HG03558 (cell line): ENCODE measurements at regions not wholly inside any gene's neighbourhood (a gene's known extent, or its start where the extent isn't known, plus 50 kb on each side); places are given as distances from the start of the nearest gene placed in this dataset.

Experiments
- ATAC-seq: cut with Tn5 transposase; IDR thresholded peaks from one replicate; pipeline ENCODE4 v1.9.1; 2021; ENCODE audit warnings: moderate number of reproducible peaks; ENCODE audit not compliant: unreplicated experiment; ENCODE audit errors: extremely low read depth

DNA sequence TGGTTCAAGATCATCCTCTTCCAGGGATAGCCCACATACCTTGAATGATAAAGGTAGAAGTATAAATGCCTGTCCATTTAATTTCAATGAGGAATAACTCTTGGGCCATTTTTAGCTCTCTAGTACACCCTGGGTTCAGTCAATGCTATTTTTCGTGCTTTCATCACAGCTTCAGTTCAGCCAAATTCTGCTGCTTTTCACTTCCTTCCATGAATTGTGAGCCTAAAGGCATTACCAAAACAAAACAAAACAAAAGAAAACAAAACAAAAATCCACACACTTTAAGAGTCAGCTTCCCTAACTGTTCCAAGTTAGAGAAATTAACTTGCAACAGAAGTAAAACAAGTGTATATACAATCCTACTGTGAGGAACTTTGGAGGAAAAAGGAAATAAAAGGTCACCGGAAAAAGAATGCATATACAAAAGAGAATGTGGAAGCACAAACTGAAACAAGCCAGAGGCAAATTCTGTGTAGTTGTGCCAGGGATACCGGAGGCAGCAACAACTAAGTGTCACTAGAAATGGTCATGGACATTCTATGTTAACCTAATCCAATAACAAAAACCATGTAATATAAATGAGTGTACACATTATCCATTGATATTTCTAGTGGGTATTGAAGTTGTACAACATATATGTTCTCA lies 423.1 kb downstream of the KCTD8 start:
- ATAC-seq, result no peak

DNA sequence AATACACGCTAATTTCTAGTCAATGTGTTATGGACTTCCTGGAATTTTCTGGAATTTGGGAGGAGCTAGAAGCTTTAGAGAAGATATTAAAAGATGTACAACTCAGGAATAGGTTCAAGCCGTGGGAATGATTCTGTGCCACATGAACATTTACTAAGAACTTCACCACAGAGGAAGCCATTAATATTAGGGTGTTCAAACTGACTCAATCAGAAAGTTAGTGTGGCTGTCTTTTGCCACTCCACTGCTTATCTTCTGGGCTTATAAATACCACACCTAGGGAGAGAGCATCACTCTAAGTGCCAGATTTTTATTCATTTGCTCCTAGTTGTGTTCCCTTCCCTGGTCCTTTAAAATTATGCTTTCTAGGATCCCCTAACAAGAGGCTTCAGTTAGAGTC lies 409.8 kb downstream of the KCTD8 start:
- ATAC-seq, result no peak

DNA sequence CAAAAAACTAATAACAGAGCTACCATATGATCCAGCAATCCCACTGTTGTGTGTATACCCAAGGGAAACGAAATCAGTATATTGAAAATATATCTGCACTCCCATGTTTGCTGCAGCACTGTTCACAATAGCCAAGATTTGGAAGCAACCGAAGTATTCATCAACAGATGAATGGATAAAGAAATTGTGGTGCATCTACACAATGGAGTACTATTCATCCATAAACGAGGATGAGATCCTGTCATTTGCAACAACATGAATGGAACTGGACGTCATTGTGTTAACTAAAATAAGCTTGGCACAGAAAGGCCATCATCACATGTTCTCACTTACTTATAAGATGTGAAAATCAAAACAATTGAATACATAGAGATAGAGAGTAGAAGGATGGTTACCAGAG lies 402.1 kb downstream of the KCTD8 start:
- no peak for ATAC-seq

DNA sequence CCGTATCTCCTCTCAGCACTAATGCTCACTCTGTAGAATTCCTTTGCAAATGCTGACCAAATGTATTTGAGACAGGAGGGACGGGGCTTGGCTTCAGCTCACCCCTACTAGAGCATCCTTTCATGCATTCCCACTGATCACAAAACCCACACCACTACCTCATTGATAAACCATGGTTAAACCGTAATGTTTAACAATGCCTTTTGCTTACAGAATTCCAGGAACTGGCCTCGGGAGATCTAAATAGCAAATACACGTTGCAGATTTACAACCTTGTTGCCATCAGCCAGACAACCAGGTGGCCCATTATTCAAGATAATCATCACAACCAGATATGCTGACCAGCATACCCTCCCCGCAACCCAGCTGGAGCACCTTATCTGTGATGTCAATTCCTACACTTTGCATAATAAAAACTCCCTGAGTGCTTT lies 391.9 kb downstream of the KCTD8 start:
- ATAC-seq, result no peak

DNA sequence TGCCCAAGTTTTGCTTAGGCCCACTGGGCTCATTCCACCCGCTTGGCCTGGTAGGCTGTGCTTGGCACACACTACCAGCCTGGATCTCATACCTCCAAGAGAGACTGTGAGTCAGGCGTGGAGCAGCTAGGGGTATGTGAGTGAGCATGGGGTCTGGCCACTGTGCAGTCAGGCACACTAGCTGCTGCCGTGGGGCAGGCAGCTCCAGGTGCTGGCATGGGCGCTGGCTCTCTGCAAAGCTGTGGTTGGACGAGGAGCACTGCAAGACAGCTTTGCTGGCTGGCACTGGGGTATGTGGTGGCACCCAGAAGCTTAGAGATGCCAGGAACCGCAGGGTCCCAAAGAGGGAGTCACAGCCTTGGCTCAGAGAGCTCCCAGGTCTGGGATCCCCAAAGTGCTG lies 377.8 kb downstream of the KCTD8 start:
- no peak for ATAC-seq

DNA sequence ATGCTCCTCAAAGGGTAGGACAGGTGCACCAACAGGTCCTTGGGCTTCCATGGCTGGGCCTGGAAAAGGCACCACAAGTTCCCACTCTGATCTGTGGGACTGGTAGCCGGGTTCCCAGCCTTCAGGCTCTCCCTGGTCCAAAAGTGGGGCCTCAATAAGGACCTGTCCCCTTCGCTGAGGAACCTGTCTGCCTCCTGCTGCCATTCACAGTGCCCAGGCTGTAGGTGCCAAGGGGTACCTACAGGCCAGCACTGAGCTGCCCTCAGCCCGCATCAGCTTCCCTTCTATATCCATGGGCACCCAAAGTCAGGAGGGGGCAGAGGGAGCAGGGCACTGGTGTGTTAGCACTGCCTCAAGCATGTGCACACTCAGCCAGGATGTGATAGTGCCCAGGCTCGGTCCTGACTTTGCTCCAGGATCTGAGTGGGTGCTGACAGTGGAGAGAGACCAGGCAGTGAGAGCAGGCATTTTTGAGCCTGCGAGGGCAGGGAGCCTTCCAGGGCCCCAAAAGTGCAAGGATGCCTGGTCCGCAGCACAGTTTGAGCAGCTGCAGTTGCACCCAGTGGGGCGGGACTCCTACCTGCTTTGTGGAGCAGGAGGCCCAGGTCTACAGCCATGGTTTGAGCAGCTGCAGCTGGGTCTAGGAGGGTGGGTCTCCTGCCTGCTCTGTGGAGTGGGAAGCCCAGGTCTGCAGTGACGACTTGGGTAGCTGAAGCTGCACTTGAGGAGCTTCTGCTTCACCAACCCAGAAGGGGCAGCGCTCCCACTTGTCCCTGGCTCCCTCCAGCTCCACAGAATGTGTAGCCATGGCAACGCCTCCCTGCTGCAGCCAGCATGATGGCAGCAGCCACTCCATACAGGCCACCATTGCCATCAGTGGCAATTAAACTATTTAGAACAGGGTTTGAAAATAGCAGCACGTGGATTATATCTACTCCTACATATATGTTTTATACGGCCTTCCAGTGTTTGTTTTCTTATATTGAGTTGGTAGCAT lies 376.4 kb downstream of the KCTD8 start:
- ATAC-seq, result no peak

DNA sequence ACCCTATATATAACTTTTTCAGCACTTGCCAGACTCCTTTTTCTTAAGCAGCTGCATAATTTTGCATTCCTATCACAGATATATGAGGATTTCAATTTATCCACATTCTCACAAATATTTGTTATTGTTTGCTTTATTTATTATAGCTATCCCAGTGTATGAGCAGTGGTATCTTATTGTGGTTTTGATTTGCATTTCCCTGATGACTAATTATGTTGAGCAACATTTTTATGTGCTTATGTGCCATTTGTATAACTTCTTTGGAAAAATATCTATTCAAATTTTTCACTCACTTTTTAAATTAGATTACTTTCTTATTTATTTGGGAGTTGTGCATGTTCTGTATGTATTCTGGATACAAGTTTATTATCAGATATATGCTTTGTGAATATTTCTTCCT lies 361.9 kb downstream of the KCTD8 start:
- ATAC-seq, result no peak

DNA sequence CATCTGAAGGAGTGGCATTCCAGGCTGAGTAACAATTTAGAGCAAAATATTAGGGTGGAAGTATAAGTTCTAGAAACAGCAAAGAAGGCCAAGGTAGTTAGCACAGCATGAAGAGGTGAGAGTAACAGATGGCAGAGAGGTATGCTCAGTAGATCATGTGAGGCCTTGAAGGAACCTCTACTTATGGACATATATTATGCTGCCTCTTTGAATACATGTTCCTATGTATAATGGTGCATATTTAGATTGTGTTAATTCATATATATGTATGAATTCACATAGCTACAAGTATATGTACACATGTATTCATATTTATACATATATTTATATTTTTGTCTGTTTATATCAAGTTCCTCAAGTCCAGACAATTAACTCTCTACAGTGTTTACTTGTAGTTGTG lies 355.2 kb downstream of the KCTD8 start:
- no peak for ATAC-seq

DNA sequence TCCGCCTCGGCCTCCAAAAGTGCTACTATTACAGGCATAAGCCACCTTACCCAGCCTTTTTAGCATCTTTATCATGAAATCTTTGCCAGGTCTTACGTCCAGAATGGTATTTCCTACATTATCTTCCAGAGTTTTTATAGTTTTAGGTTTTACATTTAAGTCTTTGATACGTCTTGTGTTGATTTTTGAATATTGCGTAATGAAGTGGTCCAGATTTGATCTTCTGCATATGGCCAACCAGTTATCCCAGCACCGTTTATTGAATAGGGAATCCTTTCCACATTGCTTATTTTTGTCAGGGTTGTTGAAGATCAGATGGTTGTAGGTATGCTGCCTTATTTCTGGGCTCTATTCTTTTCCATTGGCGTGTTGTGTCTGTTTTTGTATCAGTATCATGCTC lies 349.6 kb downstream of the KCTD8 start:
- ATAC-seq, result no peak

DNA sequence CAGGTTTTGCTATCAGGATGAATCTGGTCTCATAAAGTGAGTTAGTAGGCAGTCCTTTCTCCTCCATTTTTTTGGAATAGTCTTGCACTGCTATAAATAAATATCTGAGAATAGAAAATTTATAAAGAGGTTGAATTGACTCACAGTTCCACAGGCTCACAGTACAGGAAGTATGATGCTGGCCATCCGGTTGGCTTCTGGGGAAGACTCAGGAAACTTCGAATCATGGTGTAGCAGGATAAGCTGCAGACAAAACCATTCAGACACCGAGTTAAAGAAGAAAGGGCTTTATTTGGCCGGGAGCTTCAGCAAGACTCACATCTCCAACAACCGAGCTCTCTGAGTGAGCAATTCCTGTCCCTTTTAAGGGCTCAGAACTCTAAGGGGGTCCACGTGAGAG lies 348.2 kb downstream of the KCTD8 start:
- ATAC-seq, result no peak

DNA sequence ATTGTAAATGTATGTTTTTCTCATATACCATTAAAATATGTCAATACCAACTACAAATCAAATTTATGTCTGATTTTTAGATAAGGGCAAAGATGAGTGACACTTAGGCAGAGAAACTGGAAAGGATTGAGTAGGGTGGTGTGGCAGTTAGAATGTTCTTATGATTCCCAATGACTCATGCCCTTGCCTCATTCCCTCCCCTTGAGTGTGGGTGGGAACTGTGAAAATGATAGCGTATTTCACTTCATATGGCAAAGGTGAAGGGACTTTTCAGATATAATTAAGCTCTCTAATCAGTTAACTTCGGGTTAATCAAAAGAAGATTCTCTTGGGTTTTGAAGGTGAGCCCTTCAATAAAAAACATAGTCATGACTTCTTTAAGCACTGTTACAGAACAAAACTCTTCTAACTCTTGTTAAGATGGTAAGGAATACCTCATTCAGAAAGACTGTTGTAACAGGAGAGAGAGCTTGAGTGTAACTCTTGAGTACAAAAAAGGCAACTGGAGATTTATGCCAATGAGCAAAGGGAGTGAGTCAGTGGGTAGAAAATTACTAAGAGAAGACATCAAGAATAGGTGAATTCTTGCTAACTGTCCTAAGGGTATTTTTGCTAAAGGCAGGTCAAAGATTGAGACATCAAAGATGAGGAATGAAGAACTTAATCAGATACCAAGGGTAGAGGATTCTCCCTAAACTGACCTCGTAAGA lies 329.5 kb downstream of the KCTD8 start:
- no peak for ATAC-seq

DNA sequence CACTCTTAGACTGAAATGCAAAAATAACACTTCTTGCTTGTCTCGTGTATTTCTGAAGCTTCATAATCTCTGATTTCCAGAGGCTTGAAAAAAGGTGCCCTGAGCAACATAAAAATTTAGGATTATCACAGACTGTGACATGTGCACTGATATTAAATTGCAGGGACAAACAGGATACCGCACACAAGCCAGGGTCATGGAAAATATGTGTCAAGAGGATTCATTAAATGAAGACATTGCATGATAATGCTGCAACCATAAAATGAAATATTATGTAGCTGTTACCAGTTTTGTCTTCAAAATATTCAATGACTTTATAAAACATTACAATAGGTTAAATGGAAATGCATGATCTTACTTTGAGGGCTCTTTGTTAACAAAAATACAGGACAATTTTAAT lies 328.0 kb downstream of the KCTD8 start:
- ATAC-seq, result no peak

DNA sequence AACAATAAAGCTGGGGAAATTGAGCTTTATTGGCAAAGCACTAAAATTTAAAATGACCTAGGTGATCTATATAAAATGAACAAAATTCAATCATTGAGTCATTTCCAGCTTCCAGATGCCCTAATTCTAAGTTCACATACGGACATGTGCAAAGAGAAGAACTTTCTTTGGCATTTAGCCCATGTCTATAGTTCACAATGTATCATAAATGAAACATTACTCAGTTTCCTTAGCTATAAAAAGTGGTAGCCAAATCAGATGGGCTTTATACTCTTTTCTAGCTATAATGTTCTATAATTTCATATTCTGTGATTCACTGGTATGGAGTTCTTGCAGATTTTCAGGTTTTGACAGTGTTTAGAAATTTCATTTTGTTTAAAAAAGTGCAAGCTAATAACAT lies 327.4 kb downstream of the KCTD8 start:
- ATAC-seq, result no peak
